AG09309 (cell line): ENCODE measurements at regions not wholly inside any gene's neighbourhood (a gene's known extent, or its start where the extent isn't known, plus 50 kb on each side); places are given as distances from the start of the nearest gene placed in this dataset.

ENCODE experiments used
- DNase-seq: peaks from one replicate; pipeline ENCODE4 v3.0.0-alpha.2; 2010; ENCODE audit warnings: low read depth
- H3K4me3 ChIP-seq: 2 replicates; pipeline ENCODE4 v1.5.1; 2011; ENCODE audit warnings: mild to moderate bottlenecking, low read depth, low read length, moderate library complexity; ENCODE audit not compliant: control insufficient read depth
- TF ChIP-seq, protein P1 (sequence below): IDR thresholded peaks from 2 replicates; pipeline ENCODE4 v1.5.1; 2011; ENCODE audit warnings: mild to moderate bottlenecking, low read depth, low read length, inconsistent platforms; ENCODE audit not compliant: insufficient read depth, control insufficient read depth; ENCODE audit errors: missing control alignments

DNA sequence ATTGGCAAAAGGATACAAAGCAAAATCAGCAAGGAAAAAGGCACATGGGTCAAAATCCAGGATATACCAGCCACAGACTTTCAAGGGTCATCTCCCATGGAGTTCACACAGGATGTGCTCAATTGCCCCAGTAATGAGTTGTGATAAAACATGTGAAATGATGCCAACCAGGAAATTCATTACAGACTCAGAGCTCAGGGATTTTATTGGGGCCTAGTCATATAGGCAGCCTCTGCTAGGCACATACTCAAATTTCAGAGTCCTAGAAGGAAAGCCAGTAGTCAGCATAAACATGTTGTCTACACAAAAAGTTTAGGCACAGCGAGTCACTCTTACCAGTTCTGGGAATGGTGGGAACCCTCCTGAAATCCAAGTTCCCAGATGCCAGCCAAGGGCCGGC, 64.4 kb upstream of the OSBPL8 start:
- peak; percentile 50 for DNase-seq
- TF ChIP-seq, protein P1, sequence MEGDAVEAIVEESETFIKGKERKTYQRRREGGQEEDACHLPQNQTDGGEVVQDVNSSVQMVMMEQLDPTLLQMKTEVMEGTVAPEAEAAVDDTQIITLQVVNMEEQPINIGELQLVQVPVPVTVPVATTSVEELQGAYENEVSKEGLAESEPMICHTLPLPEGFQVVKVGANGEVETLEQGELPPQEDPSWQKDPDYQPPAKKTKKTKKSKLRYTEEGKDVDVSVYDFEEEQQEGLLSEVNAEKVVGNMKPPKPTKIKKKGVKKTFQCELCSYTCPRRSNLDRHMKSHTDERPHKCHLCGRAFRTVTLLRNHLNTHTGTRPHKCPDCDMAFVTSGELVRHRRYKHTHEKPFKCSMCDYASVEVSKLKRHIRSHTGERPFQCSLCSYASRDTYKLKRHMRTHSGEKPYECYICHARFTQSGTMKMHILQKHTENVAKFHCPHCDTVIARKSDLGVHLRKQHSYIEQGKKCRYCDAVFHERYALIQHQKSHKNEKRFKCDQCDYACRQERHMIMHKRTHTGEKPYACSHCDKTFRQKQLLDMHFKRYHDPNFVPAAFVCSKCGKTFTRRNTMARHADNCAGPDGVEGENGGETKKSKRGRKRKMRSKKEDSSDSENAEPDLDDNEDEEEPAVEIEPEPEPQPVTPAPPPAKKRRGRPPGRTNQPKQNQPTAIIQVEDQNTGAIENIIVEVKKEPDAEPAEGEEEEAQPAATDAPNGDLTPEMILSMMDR, result no peak

DNA sequence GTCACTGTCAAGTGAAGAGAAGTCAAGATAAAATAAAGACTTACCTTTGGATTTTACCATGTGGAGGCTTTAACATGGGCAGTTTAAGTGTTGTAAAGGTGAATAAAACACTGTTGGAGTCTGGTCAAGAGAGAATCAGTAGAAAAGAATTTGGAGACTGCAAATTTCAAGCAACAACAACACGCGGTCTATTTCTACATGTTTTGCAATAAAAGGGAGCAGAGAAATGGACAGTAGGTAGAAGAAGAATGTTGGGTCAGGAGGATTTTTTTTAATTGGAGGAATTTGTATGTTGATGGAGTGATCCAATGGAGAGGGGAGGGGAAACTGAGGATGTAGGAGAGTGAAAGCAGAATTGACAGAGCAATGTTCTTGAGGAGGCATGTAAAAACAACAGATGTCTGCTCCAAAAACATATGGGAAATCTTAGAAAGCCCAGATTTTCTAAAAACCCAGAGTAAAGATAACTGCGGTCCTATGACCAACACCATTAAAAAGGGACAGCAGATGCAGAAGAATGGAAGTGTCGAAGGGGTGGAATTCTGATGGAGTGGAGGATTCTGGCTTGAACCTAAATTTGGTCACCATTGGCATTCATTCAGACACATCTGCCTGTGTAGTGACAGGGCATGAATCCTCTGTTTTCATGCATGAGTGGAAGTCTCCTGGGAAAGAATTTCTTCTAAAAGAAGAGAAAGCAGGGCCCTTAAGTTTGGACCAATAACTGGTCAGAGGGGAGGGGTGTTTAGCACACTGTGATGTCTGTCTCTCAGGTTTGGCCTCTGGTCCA, 68.0 kb upstream of the OSBPL8 start:
- TF ChIP-seq, protein P1, result no peak
- no peak for DNase-seq

More for the DNA sequence above, 64.4 kb upstream of the OSBPL8 start:
- no peak overlapping the region for H3K4me3 ChIP-seq

GRCh38 chr12:76628745-76629144, 69.2 kb upstream of the OSBPL8 start:
- no peak for DNase-seq
- TF ChIP-seq, protein P1, result no peak
- no peak overlapping the region for H3K4me3 ChIP-seq

More for the DNA sequence above, 68.0 kb upstream of the OSBPL8 start:
- H3K4me3 ChIP-seq, result no peak overlapping the region

DNA sequence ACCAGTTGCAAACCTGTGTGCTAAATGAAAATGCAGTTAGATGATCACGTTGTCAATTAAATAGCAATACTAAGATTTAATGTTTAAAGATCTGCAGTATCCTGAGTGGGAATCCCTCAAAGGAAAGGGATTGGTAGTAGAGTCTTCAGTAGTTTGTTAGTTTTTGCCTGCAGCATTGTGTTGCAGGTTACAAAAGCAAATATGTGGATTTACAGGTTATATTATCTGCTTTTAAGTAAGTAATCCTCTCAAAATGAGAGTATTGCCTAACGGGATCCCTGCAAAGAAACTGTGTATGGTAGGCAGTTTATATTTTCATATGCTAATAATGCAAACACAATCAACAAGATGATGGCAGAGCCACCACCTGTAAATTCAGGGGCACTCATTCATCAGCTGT, 72.2 kb upstream of the OSBPL8 start:
- TF ChIP-seq, protein P1, result no peak
- H3K4me3 ChIP-seq, result no peak overlapping the region
- DNase-seq, result no peak

- TF ChIP-seq, protein P1, result no peak
- DNase-seq, result no peak
- H3K4me3 ChIP-seq, result no peak overlapping the region
Observed at GRCh38 chr12:76633415-76633814, 73.8 kb upstream of the OSBPL8 start.

DNA sequence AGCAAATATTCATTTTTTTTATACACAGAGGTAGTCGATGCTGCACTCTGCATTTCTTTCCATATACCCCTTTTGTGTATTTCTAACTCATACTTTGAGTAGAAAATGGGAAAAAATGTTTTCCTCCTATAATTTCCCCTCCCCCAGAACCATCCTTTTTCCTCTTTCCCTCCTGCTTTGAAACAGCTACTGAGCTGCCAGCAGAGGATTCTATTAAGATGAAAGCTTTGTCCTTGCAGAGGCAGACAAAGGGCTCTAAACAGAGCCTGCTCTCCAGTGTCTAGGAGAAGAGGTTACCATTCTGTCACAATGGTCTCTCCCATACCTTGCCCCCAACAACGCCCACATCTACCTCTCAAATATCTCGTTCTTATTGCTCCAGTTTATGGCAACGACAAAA, 74.6 kb upstream of the OSBPL8 start:
- no peak for DNase-seq
- TF ChIP-seq, protein P1, result no peak

More for the DNA sequence above, 74.6 kb upstream of the OSBPL8 start:
- H3K4me3 ChIP-seq, result no peak overlapping the region
